Activated CD8-positive, alpha-beta memory T cell treated with anti-CD3 and anti-CD28 coated beads, Interleukin-2, amount 50 U/mL, for 1 hour (primary cell): ENCODE measurements at regions not wholly inside any gene's neighbourhood (a gene's known extent, or its start where the extent isn't known, plus 50 kb on each side); places are given as distances from the start of the nearest gene placed in this dataset.
"Not testable (repeated sequence)": the region's sequence is repeated elsewhere in the genome, so short reads cannot be mapped to it uniquely, and the experiment has no call there.

Source experiments
- DNase-seq: peaks from one replicate; pipeline ENCODE4 v3.0.0-alpha.2; 2020; ENCODE audit errors: extremely low read depth

- DNase-seq, result no peak
Observed at GRCh38 chr20:53818457-53819177, 225.0 kb upstream of the ZNF217 start.

- not testable (repeated sequence) for DNase-seq
Observed at GRCh38 chr20:53817513-53817912, 223.9 kb upstream of the ZNF217 start.

- DNase-seq, result no peak
Observed at GRCh38 chr20:53816872-53817398, 223.3 kb upstream of the ZNF217 start.

GRCh38 chr20:53815509-53815908 is 221.9 kb upstream of the ZNF217 start:
- no peak for DNase-seq

- no peak for DNase-seq
Observed at GRCh38 chr20:53814060-53814459, 220.4 kb upstream of the ZNF217 start.

GRCh38 chr20:53813636-53814035 is 220.0 kb upstream of the ZNF217 start:
- DNase-seq, result no peak

- no peak for DNase-seq
Observed at GRCh38 chr20:53811577-53811976, 217.9 kb upstream of the ZNF217 start.

- DNase-seq, result no peak
Observed at GRCh38 chr20:53810661-53811355, 217.2 kb upstream of the ZNF217 start.

- DNase-seq, result no peak
Observed at GRCh38 chr20:53809728-53810365, 216.2 kb upstream of the ZNF217 start.

- DNase-seq, result no peak
Observed at GRCh38 chr20:53809217-53809616, 215.6 kb upstream of the ZNF217 start.

GRCh38 chr20:53808733-53809132 is 215.1 kb upstream of the ZNF217 start:
- DNase-seq, result no peak

- DNase-seq, result not testable (repeated sequence)
Observed at GRCh38 chr20:53808302-53808701, 214.7 kb upstream of the ZNF217 start.

- no peak for DNase-seq
Observed at GRCh38 chr20:53806683-53807401, 213.2 kb upstream of the ZNF217 start.

- no peak for DNase-seq
Observed at GRCh38 chr20:53805895-53806384, 212.3 kb upstream of the ZNF217 start.

- DNase-seq, result no peak
Observed at GRCh38 chr20:53804920-53805894, 211.6 kb upstream of the ZNF217 start.

- not testable (repeated sequence) for DNase-seq
Observed at GRCh38 chr20:53804308-53804707, 210.7 kb upstream of the ZNF217 start.

- DNase-seq, result no peak
Observed at GRCh38 chr20:53803492-53804155, 210.0 kb upstream of the ZNF217 start.

- DNase-seq, result no peak
Observed at GRCh38 chr20:53801609-53802370, 208.2 kb upstream of the ZNF217 start.

- DNase-seq, result no peak
Observed at GRCh38 chr20:53800883-53801604, 207.4 kb upstream of the ZNF217 start.
